ENCODE measurements at regions not wholly inside any gene's neighbourhood (a gene's known extent, or its start where the extent isn't known, plus 50 kb on each side); places are given as distances from the start of the nearest gene placed in this dataset.

DNA sequence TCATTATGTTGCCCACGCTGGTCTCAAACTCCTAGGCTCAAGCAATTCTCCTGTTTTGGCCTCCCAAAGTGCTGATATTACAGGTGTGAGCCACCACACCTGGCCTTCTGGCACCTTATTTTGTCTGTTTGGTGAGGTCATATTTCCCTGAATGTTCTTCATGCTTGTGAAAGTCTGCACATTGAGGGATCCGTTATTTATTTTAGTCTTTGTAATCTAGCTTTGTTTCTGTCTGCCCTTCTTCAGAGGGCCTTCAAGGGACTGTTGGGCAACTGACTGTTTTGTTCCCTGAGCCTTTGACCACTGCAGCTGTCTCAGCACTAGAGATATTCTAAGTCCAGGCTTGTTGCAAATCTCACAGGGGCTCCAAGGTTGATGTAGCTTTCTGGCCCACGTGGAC lies 110.5 kb upstream of the RFC3 start:
- no peak for DNase-seq (ENCODE audit: low read depth, low spot score)

DNA sequence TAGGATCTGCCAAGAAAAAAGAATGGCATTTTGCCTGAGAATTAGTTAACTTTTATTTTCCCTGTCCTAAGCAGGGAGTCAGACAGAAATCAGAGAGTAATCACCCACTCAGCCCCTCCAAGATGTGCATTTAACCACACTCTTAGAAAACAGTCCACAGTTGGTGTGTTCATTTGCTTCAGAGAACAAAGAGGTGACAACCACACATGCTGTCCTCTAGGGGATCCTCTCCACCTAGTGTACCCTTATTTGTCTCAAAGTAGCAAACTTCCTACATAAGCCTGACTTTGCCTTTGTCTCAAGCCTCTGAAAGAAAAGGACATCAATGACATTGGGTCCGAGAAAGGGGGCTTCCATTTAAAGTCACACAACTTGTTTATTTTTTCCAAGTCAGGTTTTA lies 107.0 kb upstream of the RFC3 start:
- no peak for DNase-seq (ENCODE audit: low read depth, low spot score)

DNA sequence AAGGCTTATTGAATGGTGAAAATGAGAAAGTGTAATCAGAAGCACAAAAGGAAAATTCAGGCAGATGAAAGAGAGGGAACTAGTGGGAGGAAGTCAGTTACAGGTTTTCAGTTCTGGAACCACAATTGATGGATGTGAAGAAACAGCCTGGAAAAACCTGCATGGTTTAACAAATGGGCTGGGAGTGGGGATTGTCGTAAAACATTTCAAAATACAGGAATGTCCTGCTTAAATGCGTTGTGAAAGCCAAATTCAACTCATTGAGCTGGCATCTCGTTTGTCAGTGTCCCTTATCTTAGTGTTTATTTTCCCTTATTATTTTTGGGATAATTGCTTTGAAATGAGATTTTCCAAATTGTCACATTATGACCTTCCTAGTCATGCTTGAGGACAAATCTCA lies 106.5 kb upstream of the RFC3 start:
- no peak for DNase-seq (ENCODE audit: low read depth, low spot score)

DNA sequence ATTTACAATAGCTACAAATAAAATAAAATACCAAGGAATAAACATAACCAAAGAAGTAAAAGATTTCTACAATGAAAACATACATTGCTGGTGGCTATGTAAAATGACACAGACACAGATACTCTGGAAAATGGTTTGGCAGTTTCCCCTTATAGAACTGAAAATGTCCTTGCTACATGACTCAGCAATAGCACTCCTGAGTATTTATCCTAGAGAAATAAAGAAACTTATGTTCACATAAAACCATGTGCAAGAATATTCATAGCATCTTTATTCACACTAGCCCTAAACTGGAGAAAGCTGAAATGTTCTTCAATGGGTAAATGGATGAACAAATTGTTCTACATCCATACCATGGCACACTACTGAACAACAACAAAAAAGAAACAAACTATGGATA lies 100.2 kb upstream of the RFC3 start:
- DNase-seq (ENCODE audit: low read depth, low spot score) = no peak

DNA sequence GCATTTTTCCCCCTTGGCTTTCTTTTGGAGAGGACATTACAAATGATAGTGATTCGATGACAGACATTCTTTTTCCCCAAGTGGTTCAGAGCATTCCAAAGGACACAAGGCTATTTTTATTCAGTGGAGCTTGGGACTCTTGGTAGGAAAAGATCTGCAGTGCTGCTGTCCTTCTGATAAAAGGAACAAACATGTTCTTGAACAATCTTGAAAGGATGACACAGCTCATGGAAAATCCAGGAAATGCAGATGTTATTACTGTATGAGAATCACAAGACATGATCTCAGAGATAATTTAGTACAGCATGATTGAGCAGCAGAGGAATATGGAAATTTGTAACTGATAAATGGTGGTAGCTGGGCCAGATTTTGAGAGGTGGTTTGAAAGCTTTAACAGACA lies 96.2 kb upstream of the RFC3 start:
- no peak for DNase-seq (ENCODE audit: low read depth, low spot score)

DNA sequence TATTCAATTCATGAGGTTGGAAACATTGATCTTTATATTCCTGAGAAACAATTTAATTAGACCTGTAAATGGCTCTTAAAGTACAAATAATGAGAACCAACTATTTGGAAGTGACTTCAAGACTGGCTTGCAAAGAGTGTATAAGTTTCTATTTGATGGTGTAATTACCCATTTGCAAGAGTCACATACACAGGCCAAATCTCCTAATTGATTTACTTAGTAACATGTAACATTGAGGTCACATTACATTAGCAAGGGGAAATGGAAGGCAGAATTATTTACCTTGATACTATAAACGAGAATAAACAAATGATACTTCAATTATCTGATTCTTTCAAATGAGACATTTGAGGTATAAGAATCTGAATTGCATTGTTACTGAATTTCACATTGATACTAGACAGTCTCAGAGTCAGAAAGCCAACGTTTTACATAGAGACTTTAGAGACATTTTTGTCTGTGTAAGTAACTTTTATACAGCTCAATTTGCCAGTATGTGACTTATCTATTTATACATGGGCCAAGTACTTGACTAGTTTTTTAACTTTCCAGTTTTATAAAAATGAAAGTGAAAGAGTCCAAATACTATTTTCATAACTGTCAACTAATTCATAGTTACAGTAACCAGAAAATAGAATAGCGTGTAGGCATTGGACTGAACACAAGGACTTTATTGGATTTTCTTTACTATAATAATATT lies 95.6 kb upstream of the RFC3 start:
- no peak for DNase-seq (ENCODE audit: low read depth, low spot score)

DNA sequence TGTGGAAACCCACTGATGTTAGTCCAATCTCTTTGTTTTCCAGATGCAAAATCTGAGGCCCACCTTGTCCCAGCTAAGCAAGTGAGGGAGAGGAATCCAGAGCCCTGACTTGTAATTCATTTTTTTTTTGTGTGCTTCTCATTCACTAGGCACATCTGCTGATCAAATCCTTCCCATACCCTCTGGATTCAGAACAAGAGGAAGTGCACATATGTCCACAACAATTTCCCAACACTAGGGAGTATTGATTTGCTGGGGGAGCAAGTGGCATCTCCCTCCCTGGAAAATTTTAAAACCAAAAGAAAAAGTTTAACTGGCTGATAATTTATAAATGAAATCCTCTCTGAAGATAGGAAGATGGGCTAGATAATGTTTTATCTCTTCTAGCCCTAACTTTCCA lies 94.6 kb upstream of the RFC3 start:
- no peak for DNase-seq (ENCODE audit: low read depth, low spot score)

DNA sequence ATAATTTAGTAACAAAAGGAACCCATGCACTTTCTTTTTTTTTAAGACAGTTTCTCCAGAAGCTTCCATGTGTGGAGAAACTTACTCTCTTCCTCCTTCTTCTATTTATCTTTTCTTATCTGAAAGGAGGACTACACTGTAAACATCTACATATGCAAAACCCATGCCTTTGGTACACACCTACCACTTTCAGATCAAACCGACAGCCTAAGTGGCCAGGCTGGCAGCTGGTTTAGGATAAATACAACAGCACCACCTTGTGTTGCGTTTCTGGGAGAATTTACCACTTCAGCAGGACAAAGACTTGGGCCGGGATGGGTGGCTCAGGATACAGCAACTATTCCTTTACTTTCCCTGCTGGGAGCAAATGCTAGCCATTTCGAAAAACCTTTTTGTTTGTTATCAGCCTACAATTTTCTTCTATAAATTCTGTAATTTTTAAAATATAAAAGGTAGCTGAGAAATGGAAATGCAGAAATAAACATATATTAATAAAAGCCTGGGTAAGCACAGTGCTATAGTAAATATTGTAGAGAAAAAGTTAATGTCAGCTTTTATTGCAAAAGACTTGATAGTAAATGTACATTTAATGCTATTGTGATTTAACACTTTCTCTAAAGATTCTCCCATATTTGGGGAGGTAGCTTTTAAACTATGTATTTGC lies 94.0 kb upstream of the RFC3 start:
- DNase-seq (ENCODE audit: low read depth, low spot score) = peak; percentile 68

DNA sequence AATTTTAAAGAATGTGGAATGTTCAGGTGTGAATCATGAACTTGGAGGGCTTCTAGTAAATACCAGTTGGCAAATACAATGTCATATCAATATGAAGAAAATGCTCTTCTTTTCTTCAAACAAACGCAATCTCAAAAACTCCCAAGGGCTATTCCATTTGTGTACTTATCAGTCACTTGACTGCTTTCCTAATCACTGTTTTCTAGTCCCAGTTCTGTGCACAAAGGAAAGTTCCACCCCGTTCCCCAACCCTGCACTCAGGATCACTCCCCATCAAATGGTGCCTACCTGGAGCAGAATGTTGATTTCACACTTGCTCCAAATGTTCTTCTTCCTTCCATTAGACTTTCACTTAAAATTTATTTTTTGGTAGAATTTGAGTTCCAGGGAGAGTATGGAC lies 92.6 kb upstream of the RFC3 start:
- no peak for DNase-seq (ENCODE audit: low read depth, low spot score)

DNA sequence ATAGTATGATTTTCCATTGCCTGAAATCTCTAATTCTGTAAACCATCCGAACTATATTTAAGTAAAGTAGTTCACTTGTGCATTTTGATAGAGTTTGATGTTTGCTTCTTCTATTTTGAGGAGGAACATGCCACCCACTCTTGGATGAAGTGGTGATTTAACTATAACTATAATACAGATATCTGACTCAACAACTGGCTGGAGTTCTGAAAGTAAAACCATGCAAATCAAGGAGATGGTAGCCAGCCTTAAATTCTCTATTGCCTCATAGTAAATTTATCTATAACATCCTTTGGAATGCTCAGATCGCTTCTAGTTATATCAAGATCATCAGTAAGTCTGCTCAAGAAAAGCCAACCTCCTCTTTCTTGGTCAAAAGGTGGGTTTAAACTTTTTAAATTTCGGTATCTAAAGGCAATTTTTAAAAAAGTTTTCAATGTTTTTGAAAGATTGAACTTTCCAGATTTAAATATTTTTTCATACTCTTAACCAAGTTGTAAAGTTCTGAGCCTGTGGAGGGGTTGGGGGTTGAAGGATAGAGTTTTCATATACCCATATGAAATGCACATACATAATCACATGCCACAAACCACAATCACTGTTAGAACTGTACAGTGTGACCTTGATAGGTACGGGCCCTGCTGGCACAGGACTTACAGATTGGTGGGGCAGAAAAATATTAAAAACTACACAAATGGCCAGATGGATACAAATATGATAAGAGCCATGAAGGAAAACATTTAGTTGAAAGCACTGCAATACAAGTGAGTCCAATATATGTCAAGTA lies 90.5 kb upstream of the RFC3 start:
- DNase-seq (ENCODE audit: low read depth, low spot score) = no peak

DNA sequence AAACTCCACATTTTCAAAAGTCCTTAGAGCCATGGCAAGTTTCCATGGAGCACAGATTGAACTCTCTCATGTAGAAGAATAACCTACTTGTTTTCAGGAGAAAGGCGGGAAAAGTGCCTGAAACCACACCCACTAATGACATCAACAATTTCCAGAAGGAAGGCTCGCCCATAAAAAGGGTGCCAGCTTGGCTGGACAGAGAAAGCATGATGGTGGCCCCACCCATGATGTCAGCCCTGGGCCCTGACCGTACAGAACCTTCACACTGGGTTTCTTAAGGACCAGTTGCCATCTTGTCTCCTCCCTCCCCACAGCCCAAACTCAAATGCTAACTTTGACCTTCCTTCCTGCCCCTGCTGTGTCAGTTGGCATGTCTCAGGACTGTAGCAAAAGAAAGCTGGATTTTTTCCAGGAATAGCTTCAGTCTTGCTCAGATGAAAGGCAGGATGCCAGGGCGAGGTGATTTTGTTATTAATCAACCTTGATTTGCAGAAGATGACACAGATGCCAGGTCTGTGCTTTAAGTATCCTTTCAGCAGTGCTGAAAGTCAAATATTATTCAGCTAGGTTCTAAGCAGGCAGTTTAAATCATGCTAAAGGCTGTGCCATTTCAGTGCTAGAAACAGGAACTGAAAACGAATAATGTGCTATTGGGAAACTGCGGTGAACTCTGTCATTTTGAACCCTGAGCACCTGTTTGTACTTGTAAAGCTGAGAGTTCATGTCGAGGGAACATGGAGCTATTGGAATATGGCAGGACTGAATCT lies 89.5 kb upstream of the RFC3 start:
- no peak for DNase-seq (ENCODE audit: low read depth, low spot score)

DNA sequence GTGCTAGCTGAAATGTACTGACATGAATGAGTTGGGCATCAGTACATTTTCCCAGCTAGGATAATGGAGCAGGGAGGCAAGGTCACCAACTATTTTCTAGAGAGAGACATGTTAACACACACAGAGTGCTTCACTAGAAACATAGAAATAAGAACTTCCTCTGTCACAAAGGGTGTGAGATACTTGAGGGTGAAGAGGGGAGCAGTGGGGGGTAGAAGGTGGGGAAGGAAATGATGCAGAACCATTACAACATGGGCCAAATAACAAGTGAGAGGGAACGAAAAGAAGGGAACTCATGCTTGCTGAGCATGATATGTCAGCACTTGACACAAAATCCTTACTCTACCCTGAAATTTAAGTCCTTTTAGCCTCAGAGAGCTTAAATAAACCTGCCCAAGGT lies 87.8 kb upstream of the RFC3 start:
- DNase-seq (ENCODE audit: low read depth, low spot score) = no peak

DNA sequence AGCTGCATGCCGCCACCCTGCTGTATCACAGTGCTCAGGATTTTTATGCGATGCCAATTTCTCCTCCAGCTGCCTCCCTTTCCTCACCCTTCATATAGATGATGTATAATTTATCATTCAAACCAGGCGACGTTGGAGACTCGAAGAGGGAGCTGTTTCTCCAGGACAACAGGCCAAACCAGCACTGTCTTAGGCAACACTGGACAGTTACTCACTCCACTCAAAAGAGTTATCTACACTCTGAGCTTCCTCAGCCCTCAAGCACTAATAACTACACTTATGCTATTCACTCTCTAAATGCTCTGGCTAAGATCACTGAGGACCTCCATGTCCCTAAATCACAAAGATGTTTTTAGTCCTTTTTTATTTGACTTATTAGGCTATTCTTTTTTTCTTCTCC lies 87.3 kb upstream of the RFC3 start:
- DNase-seq (ENCODE audit: low read depth, low spot score) = no peak

DNA sequence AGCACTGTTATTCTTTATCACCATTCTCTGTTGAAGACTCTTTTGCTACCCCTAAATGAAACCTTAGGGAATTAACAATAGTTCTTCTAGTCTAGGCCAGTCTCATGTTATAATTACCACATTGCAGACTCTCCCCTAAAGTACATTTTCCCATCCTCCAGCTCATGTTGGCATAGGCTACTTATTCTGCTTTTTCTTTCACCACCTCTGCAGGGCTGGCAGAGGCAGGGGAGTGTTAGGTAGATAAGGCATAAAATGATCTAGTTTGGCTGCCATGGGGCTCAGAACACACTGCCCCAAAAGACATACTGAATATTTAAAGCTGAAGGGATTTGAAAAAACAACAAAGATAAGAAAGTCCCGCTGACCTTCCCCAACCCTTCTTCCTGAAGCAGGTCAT lies 82.7 kb upstream of the RFC3 start:
- DNase-seq (ENCODE audit: low read depth, low spot score) = no peak

DNA sequence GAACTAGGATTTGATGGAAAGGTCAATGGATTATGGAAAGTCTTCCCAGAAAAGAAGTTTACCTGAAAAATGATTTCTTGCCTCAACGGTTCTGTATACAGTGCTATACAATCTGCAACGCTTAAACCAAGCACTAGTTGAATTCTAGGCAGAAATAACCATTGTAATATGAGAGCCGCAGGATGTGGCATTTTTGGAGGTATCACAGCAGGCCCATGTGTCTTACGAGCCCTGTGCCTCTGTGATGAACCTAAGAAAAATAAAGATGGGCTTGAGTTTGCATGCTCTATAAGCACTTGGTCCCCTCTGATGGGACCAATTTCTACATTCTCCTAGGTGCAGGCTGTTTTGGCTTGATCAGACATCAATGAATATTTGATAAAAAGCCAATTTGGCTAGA lies 78.7 kb upstream of the RFC3 start:
- no peak for DNase-seq (ENCODE audit: low read depth, low spot score)

DNA sequence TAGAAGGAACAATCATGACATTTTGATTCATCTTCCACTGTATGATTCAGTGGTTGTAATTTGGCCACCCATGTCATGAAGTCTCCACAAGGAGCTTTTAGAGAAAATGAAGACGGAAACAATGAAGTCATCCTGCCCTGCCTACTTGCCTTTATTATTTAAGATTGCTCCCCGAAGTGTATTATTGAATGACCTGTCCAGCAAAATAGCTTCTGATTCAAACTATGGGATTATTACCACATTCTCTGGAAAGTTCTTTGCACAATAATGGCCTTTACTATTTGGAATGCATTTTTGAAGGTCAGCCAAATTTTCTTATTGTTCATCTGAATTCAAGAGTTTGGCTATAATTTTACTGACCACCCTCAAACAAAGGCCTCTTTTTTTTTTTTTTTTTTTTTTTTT lies 77.8 kb upstream of the RFC3 start:
- no peak for DNase-seq (ENCODE audit: low read depth, low spot score)

DNA sequence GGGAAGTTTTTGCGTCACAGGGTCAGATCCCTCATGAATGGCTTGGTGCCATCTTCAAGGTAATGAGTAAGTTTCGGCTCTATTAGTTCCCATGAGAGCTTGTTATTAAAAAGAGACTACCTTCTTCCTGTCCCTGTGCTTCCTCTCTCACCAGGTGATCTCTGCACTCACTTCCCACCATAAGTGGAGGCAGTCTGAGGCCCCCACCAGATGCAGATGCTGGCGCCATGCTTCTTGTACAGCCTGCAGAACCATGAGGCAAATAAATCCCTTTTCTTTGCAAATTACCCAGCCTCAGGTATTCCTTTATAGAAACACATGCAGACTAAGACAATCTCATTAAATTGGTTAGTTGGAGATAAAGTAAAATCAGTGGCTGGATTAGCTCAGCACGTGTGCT lies 75.6 kb upstream of the RFC3 start:
- DNase-seq (ENCODE audit: low read depth, low spot score) = no peak

DNA sequence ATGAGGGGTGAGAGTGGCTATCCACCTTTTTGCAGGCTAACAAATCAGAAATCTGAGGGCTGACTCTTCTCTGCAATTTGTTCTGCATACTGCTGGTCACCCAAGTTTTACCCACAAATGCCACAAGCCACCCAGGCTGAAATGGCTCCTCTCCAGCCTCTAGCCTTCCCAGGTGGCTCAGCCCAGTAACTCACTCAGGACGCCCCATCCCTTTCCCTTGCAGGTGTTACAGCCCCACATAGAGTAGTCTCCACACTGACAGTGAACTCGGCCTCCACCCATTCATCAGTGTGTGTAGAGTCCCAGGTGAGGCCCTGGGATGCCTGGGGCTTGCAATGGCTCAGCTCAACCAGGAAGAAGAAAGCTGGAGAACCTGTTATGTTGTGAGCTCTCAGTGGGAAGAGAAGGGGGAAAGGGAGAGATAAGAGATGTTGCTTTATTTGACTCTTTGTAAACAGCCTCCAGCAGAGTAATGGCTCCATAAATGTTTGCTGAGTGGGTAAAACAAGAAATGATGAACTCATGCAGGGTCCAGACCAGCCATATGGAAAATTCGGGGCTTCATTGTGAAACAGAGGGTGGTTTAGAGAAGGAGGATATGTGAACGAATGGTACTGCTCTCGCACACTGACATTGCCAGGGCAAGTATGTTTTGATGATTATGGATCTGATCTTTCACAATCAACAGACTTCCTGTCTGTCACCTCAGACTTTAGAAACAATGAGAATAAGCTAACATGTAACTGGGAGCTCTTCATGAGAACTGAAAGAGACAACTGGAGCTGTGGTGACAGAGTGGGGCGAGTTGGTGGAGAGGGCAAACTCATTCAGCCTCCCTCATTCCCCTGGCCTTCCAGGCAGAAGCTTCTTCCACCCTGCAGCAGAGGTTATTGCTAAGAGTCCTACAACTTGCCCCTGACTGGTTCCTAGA lies 74.2 kb upstream of the RFC3 start:
- DNase-seq (ENCODE audit: low read depth, low spot score) = no peak

DNA sequence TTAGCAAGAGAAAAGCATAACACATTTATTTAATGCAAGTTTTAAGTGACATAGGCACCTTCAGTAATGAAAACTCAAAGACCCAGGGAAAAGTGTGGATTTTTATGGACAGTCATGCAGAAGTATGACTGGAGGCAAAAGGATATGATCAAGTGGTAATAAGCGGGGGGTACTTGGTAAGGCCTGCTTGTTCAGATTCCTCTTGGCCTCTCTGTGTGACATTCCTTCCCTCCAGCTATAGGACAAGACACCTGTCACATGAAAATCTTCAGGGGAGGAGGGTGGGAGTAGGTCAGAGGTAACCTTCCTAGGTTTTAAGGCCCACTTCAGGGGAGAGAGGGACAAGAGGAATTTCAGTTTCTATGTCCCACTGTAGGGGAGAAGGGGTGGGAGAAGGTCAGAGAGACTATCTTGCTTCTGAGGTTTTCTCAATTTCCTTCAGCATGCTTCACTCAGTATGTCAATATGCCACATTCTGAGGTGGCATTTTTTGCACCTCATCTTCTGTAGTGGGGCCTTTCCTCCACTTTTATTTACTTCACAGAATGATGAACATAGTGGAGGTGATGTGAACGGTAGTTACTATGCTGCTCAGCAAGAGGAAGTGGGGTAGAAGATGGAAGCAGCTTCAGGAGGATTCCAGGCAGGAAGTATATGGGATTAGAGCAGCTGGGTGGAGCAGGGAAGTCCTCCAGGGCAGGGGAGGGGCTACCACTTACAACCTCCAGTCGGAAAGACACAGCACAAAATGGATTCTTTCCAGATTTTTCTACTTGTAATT lies 73.2 kb upstream of the RFC3 start:
- DNase-seq (ENCODE audit: low read depth, low spot score) = no peak
